ENCODE measurements at regions not wholly inside any gene's neighbourhood (a gene's known extent, or its start where the extent isn't known, plus 50 kb on each side); places are given as distances from the start of the nearest gene placed in this dataset.

GRCh38 chr10:3493621-3494020, 291.4 kb downstream of the KLF6 start:
- no peaks in the 10 kb centered on the region for H3K9me3 ChIP-seq (ENCODE audit: control insufficient read depth, low read length)
- no peak overlapping the region for H3K4me3 ChIP-seq (ENCODE audit: low read length)
- no peak overlapping the region for H3K27ac ChIP-seq (ENCODE audit: low read length)
- no peaks in the 10 kb centered on the region for H3K27me3 ChIP-seq (ENCODE audit: control insufficient read depth, insufficient read depth)
- H3K4me1 ChIP-seq (ENCODE audit: control insufficient read depth, insufficient read depth, low read length), result no peaks in the 10 kb centered on the region
- intact Hi-C loops (cut with DNase I), result no loop called here
- ATAC-seq (no peak), DNase-seq (no peak)
- WGBS, result 97% methylated on average over 1 of the region's 1 CpG

DNA sequence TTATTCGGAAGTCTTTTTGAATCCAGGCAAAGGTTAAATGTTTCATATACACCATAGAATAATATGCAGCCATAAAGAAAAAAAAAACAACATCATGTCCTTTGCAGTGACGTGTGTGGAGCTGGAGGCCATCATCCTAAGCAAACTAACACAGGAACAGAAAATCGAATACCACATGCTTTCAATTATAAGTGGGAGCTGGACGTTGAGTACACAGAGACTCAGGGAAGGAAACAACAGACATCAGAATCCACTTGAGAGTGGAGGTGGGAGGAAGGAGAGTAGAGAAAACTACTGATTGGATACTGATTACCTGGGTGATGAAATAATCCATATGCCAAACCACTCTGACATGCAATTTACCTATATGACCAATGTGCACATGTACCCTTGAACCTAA, 293.4 kb downstream of the KLF6 start:
- no peaks in the 10 kb centered on the region for H3K9me3 ChIP-seq (ENCODE audit: control insufficient read depth, low read length)
- DNase-seq, result no peak
- H3K27ac ChIP-seq (ENCODE audit: low read length), result no peak overlapping the region
- no peaks in the 10 kb centered on the region for H3K27me3 ChIP-seq (ENCODE audit: control insufficient read depth, insufficient read depth)
- H3K4me1 ChIP-seq (ENCODE audit: control insufficient read depth, insufficient read depth, low read length), result no peaks in the 10 kb centered on the region
- WGBS, result 77% methylated on average over 4 of the region's 4 CpGs
- ATAC-seq, result no peak
- intact Hi-C loops (cut with DNase I), result no loop called here
- H3K4me3 ChIP-seq (ENCODE audit: low read length), result no peak overlapping the region

DNA sequence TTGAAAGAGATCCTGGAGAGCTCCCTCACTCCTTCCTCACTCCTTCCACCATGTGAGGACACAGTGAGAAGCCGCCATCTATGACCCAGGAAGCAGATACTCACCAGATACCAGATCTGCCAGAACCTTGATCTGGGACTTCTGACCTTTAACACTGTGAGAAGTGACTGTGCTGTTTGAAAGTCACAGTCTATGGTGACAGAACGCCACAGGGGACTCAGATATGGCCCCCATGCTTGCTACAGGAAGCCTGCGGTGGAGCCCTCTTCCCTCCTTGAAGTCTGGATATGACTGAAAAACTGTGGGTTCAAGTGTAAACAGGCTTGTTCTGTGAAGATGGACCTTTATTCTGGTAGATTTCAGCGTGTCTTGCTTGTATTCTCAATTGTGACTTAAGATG, 297.8 kb downstream of the KLF6 start:
- ATAC-seq, result no peak
- DNase-seq, result no peak
- no peak overlapping the region for H3K27ac ChIP-seq (ENCODE audit: low read length)
- 72% methylated on average over 4 of the region's 4 CpGs for WGBS
- intact Hi-C loops (cut with DNase I), result no loop called here
- no peak overlapping the region for H3K4me3 ChIP-seq (ENCODE audit: low read length)
- H3K4me1 ChIP-seq (ENCODE audit: control insufficient read depth, insufficient read depth, low read length), result no peaks in the 10 kb centered on the region
- no peaks in the 10 kb centered on the region for H3K9me3 ChIP-seq (ENCODE audit: control insufficient read depth, low read length)
- no peaks in the 10 kb centered on the region for H3K27me3 ChIP-seq (ENCODE audit: control insufficient read depth, insufficient read depth)

- DNase-seq (no peak), ATAC-seq (no peak)
- WGBS, result 84% methylated on average over 12 of the region's 12 CpGs
- Histone ChIP-seq H3K4me1 (ENCODE audit: control insufficient read depth, insufficient read depth, low read length) (no peaks in the 10 kb centered on the region), H3K9me3 (ENCODE audit: control insufficient read depth, low read length) (no peaks in the 10 kb centered on the region), H3K4me3 (ENCODE audit: low read length) (no peak overlapping the region), H3K27ac (ENCODE audit: low read length) (no peak overlapping the region), H3K27me3 (ENCODE audit: control insufficient read depth, insufficient read depth) (no peaks in the 10 kb centered on the region)
- intact Hi-C loops (cut with DNase I), result no loop called here
Measured at GRCh38 chr10:3486346-3487065, 298.5 kb downstream of the KLF6 start.

GRCh38 chr10:3485057-3485686, 299.8 kb downstream of the KLF6 start:
- Histone ChIP-seq H3K9me3 (ENCODE audit: control insufficient read depth, low read length) (no peaks in the 10 kb centered on the region), H3K4me1 (ENCODE audit: control insufficient read depth, insufficient read depth, low read length) (no peaks in the 10 kb centered on the region), H3K27me3 (ENCODE audit: control insufficient read depth, insufficient read depth) (no peaks in the 10 kb centered on the region), H3K27ac (ENCODE audit: low read length) (no peak overlapping the region), H3K4me3 (ENCODE audit: low read length) (no peak overlapping the region)
- intact Hi-C loops (cut with DNase I), result no loop called here
- WGBS, result 82% methylated on average over 15 of the region's 15 CpGs
- ATAC-seq (no peak), DNase-seq (no peak)

DNA sequence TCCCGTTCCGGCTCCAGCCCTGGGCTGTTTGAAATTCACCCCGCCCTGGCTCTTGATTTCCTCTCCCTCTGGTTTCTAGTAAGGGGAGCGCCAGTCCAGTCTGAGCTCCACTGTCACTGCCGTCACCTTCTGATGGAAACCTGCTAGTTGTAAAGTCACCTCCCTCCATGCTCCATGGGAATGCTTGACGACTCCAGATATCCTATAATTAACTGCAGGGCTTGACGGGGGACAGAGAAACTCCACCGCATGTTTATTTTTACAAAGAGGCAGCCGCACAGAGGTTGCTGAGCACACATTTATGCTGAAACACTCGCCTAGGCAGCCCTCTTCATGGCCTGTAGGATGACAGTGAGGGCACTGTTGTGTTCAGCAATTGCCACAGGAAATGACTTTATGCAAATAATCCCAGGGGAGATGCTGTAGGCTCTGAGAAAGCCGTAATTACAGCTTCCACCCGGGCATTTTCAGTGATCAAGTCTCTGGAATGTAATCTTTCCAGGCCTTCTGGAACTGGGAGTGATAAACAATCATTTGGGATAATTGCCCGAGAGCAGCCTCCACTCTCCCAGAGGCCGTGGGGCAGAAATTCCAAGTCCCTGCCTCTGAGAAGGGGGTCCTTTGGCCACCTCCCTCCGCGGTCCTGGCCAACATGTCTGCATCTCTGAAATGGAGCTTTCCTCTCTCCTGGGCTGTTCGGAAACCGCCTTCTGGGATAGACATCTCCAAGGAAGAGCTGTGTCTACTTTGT, 300.5 kb downstream of the KLF6 start:
- peak in 1 of 3 donors; percentile 55 for DNase-seq
- H3K27ac ChIP-seq (ENCODE audit: low read length), result peak overlapping the region; percentile 25
- intact Hi-C loops (cut with DNase I), result no loop called here
- ATAC-seq, result peak; percentile 40 to 54
- 42% methylated on average over 18 of the region's 18 CpGs for WGBS
- H3K4me3 ChIP-seq (ENCODE audit: low read length), result no peak overlapping the region
- H3K27me3 ChIP-seq (ENCODE audit: control insufficient read depth, insufficient read depth), result no peaks in the 10 kb centered on the region
- no peaks in the 10 kb centered on the region for H3K4me1 ChIP-seq (ENCODE audit: control insufficient read depth, insufficient read depth, low read length)
- no peaks in the 10 kb centered on the region for H3K9me3 ChIP-seq (ENCODE audit: control insufficient read depth, low read length)

- Histone ChIP-seq H3K9me3 (ENCODE audit: control insufficient read depth, low read length) (no peaks in the 10 kb centered on the region), H3K4me3 (ENCODE audit: low read length) (no peak overlapping the region), H3K4me1 (ENCODE audit: control insufficient read depth, insufficient read depth, low read length) (no peaks in the 10 kb centered on the region), H3K27ac (ENCODE audit: low read length) (no peak overlapping the region), H3K27me3 (ENCODE audit: control insufficient read depth, insufficient read depth) (no peaks in the 10 kb centered on the region)
- ATAC-seq, result peak; percentile 78 to 85
- intact Hi-C loops (cut with DNase I), result no loop called here
- WGBS, result 17% methylated on average over 17 of the region's 17 CpGs
- no peak for DNase-seq
Measured at GRCh38 chr10:3482200-3482993, 302.6 kb downstream of the KLF6 start.

- no peaks in the 10 kb centered on the region for H3K27me3 ChIP-seq (ENCODE audit: control insufficient read depth, insufficient read depth)
- no peak for ATAC-seq
- no peaks in the 10 kb centered on the region for H3K9me3 ChIP-seq (ENCODE audit: control insufficient read depth, low read length)
- WGBS, result 91% methylated on average over 8 of the region's 8 CpGs
- no peaks in the 10 kb centered on the region for H3K4me1 ChIP-seq (ENCODE audit: control insufficient read depth, insufficient read depth, low read length)
- no peak overlapping the region for H3K27ac ChIP-seq (ENCODE audit: low read length)
- intact Hi-C loops (cut with DNase I), result no loop called here
- H3K4me3 ChIP-seq (ENCODE audit: low read length), result no peak overlapping the region
- DNase-seq, result no peak
Measured at GRCh38 chr10:3481496-3481895, 303.5 kb downstream of the KLF6 start.

GRCh38 chr10:3480990-3481315, 304.1 kb downstream of the KLF6 start:
- Histone ChIP-seq H3K4me3 (ENCODE audit: low read length) (no peak overlapping the region), H3K27me3 (ENCODE audit: control insufficient read depth, insufficient read depth) (no peaks in the 10 kb centered on the region), H3K4me1 (ENCODE audit: control insufficient read depth, insufficient read depth, low read length) (no peaks in the 10 kb centered on the region), H3K27ac (ENCODE audit: low read length) (no peak overlapping the region), H3K9me3 (ENCODE audit: control insufficient read depth, low read length) (no peaks in the 10 kb centered on the region)
- intact Hi-C loops (cut with DNase I), result no loop called here
- ATAC-seq, result no peak
- no peak for DNase-seq

DNA sequence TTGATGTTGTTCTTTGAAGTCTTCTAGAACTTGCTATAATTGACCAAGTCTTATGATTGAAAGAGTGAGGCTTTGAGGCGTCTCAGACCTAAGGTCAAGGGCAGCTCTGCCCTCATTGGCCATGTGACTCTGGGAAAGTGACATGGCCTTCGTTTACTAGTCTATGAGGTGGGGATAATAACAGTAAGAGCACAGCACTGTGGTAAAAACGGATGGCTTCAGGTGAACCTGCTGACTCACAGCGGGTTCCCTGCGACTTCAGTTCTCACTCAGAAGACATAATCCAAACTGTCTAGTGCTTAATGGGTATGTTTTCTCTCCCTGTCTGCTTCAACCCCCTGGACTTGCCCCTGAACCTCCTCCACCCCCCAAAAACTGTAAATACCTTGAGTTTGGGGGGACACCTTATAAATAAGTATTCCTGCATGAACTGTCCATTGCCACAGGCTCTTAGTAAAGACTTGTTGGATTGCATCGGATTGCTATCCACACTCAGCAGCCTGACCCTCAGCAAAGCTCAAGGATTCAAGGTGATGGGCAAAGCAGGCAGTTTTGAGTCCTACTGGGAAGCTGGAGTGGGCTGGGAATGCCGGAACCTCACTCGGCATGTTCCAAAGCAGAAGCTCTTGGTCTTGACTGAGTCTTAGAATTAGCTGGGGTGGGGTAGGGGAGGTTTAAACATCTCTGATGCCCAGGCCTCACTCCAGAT, 304.6 kb downstream of the KLF6 start:
- Histone ChIP-seq H3K4me1 (ENCODE audit: control insufficient read depth, insufficient read depth, low read length) (no peaks in the 10 kb centered on the region), H3K27me3 (ENCODE audit: control insufficient read depth, insufficient read depth) (no peaks in the 10 kb centered on the region), H3K27ac (ENCODE audit: low read length) (no peak overlapping the region), H3K9me3 (ENCODE audit: control insufficient read depth, low read length) (no peaks in the 10 kb centered on the region), H3K4me3 (ENCODE audit: low read length) (no peak overlapping the region)
- intact Hi-C loops (cut with DNase I), result no loop called here
- 93% methylated on average over 8 of the region's 8 CpGs for WGBS
- DNase-seq, result no peak
- no peak for ATAC-seq
